ENCODE measurements at regions not wholly inside any gene's neighbourhood (a gene's known extent, or its start where the extent isn't known, plus 50 kb on each side); places are given as distances from the start of the nearest gene placed in this dataset.
"Not testable (repeated sequence)": the region's sequence is repeated elsewhere in the genome, so short reads cannot be mapped to it uniquely, and the experiment has no call there.

DNA sequence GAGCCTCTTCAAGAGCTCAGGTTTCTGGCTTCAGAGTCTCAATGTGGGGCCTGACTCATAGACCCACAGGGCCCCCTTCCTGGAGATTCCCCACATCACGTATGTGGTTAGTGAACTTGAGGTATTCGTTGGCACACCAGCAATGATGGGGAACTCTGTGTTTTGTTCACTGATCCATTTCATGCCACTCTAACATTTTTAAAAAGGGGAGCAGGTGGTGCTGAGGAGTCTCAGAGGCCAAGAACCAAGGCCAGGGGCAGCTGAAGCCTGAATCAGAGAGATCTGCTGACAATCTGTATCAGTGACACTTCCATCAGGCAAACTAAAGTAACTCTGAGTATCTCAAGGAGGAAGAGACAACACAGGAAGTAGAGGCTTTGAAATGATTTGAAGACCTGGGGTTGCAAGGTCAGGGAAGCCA, 323.4 kb downstream of the VRK1 start:
- TF ChIP-seq ZFX (IDR thresholded peaks at IDR 0.05; ENCODE audit: borderline replicate concordance): no peak
- TF ChIP-seq, protein P1, sequence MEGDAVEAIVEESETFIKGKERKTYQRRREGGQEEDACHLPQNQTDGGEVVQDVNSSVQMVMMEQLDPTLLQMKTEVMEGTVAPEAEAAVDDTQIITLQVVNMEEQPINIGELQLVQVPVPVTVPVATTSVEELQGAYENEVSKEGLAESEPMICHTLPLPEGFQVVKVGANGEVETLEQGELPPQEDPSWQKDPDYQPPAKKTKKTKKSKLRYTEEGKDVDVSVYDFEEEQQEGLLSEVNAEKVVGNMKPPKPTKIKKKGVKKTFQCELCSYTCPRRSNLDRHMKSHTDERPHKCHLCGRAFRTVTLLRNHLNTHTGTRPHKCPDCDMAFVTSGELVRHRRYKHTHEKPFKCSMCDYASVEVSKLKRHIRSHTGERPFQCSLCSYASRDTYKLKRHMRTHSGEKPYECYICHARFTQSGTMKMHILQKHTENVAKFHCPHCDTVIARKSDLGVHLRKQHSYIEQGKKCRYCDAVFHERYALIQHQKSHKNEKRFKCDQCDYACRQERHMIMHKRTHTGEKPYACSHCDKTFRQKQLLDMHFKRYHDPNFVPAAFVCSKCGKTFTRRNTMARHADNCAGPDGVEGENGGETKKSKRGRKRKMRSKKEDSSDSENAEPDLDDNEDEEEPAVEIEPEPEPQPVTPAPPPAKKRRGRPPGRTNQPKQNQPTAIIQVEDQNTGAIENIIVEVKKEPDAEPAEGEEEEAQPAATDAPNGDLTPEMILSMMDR (IDR thresholded peaks at IDR 0.05): no peak
- H3K27ac ChIP-seq: no peak overlapping the region

DNA sequence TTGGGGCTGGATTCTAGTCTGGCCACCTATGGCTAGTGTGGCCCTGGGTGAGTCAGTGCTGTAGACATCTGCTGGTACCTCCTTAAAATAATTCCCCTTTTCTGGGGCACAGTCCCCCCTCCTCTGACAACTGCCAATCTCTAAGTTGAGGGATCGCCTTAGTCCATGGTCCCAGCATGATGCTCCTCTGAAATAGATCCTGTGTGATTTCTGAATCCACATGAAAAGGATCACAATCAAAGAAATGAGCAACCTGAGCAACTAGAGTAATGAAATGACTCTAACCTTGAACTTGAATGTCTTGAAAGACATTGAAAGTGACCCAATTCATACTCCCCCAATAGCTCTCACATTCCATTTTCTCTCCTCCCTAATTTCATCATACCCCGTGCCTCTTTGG, 332.5 kb downstream of the VRK1 start:
- TF ChIP-seq ZFX (IDR thresholded peaks at IDR 0.05; ENCODE audit: borderline replicate concordance): no peak
- TF ChIP-seq, protein P1 (IDR thresholded peaks at IDR 0.05): no peak
- no peak overlapping the region for H3K27ac ChIP-seq

DNA sequence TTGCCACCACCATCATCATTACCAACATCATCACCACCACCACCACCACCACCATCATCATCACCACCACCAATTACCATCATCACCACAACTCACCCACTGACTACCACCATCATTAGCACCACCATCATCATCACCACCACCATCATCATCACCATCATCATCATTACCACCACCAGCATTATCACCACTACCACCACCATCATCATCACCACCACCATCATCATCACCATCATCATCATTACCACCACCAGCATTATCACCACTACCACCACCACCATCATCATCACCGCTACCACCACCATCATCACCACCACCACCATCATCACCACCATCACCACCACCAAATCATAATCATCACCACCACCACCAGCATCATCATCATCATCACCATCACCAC, 338.7 kb downstream of the VRK1 start:
- H3K27ac ChIP-seq: not testable (repeated sequence)

DNA sequence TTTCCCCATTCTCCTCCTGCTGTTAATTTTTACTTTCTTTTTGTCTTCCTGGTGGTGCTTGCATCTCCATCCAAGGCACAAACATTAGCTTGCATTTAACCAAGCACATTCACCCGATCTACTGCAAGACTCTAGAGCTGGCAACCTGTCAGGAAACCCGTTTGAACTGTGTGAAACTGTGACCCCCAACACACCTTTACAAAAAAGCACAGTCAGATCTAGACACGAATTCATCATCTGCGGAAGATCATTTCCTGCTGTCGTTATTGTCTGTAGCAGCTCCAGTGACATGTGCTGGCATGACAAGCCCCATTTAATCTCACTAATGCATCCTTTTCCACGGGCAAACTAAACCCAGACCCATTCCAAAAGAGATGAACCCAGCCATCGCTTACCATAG, 340.5 kb downstream of the VRK1 start:
- no peak overlapping the region for H3K27ac ChIP-seq
- TF ChIP-seq ZFX (IDR thresholded peaks at IDR 0.05; ENCODE audit: borderline replicate concordance): no peak
- TF ChIP-seq, protein P1 (IDR thresholded peaks at IDR 0.05): no peak

DNA sequence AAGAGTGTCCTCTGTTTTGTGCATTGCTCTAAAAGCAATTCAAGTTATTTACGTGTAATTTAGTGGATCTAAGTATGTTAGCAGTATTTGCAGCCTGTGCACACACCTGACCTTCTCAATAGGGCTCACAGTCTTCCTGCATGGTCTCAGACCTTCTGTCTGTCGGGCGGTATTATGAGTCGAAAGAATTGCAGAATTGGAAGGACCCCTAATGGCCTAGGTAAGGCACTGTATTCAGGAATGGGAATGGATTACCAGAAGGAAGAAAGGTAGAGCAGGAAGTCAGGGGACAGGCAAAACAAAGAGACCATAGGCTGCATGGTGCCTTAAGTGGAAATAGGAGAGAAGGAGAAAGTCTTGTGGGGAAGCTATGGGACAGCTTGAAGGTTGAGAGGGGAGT, 341.6 kb downstream of the VRK1 start:
- TF ChIP-seq, protein P1 (IDR thresholded peaks at IDR 0.05): no peak
- no peak for TF ChIP-seq ZFX (IDR thresholded peaks at IDR 0.05; ENCODE audit: borderline replicate concordance)
- no peak overlapping the region for H3K27ac ChIP-seq

DNA sequence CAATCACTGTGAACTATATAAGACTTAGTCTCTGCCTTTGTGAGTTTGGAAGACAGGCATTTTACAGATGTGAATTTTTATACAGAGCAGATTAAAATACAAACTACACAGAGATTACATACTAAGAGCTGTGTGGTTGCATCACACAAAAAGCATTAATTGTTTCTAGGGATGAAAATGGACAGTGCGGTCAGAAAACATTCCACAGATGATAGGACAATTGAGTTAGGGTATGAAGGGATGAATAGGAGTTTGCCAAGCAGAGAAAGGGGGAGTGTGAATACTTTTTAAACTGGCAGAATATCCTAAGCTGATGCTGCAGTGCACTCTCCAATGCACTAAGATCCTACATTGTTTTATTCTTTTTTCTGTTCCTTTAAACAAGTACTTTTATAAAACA, 345.8 kb downstream of the VRK1 start:
- no peak overlapping the region for H3K27ac ChIP-seq
- TF ChIP-seq ZFX (IDR thresholded peaks at IDR 0.05; ENCODE audit: borderline replicate concordance): no peak

DNA sequence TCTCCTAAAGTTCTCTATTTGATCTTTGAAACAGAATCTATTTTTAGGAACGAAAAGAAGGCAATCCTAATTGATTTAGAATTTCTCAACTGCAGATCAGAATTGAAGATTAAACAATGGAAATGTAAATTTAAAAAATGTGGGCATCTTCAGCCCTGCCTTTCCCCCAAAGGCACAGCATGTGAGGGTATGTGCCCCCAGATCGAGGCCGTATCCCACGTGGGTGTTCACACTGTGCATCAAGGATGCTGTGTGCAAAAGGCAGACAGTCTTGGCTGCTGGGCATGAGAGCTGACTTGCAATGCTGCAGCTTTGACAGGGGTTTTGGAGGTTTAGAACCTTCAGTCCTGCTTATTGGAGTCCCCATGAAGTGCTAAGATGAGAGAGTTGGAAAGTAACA, 346.3 kb downstream of the VRK1 start:
- TF ChIP-seq, protein P1 (IDR thresholded peaks at IDR 0.05): no peak
- TF ChIP-seq ZFX (IDR thresholded peaks at IDR 0.05; ENCODE audit: borderline replicate concordance): no peak
- H3K27ac ChIP-seq: no peak overlapping the region

- not testable (repeated sequence) for H3K27ac ChIP-seq
These were observed 350.8 kb downstream of the VRK1 start for GRCh38 chr14:97148021-97148420.

GRCh38 chr14:97149775-97150174, 352.6 kb downstream of the VRK1 start:
- TF ChIP-seq ZFX (IDR thresholded peaks at IDR 0.05; ENCODE audit: borderline replicate concordance): no peak
- TF ChIP-seq, protein P1 (IDR thresholded peaks at IDR 0.05): no peak
- H3K27ac ChIP-seq: no peak overlapping the region
